Ovary (tissue), 3 donors: ENCODE measurements at regions not wholly inside any gene's neighbourhood (a gene's known extent, or its start where the extent isn't known, plus 50 kb on each side); places are given as distances from the start of the nearest gene placed in this dataset.

Experiments
- POLR2A ChIP-seq: fragments of 450-650 bp; IDR thresholded peaks from one replicate; pipeline ENCODE4 v1.6.1; 2017; ENCODE audit warnings: antibody characterized with exemption, mild to moderate bottlenecking, moderate library complexity
- TF ChIP-seq, protein P1 (sequence below), 3 donors: fragments of 450-650 bp in 2 of 3; fragments of 200-600 bp in 1 of 3; IDR thresholded peaks; one replicate each; pipeline versions ENCODE4 v1.5.1 to v1.8.0; 2016 to 2022; ENCODE audit warnings: antibody characterized with exemption in 3 of 3, mild to moderate bottlenecking in 1 of 3
- donor health status: DM: no; HTN: no; CAD: no.

DNA sequence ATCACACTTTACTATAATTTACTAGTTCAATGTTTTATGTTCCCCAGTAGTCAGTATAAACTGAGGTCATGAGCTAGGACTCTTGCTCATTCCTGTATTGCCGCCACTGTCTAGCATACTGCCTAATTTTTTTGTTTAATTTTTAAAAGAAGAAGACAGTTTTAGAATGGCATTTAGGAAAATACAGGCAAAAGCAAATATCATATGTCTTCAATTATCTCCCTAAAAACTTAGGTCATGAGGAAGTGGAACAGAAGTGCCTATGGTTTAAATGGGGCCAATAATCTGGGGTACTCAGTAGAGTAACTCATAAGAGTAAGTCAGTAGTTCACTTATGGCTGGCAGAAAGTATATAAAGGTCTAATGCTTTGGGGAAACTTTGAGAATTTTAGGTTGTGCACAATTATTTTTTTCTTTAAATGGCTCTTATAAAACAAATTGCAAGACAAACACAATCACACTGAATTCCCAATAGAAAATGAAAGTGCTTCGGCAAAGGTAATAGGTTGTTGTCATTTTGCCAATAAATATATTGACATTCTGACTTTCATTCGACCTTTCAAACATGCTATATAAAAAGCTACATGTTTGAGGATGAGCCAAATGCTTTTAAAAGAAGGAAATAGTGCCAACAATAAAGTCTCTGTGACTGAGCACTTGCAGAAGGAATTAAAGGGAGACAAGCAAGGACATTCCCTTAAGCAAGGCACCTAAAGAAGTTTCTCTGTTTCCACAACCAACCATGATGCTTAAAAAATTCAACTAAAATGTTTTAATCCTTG, 390.1 kb downstream of the PDGFC start:
- TF ChIP-seq, protein P1, sequence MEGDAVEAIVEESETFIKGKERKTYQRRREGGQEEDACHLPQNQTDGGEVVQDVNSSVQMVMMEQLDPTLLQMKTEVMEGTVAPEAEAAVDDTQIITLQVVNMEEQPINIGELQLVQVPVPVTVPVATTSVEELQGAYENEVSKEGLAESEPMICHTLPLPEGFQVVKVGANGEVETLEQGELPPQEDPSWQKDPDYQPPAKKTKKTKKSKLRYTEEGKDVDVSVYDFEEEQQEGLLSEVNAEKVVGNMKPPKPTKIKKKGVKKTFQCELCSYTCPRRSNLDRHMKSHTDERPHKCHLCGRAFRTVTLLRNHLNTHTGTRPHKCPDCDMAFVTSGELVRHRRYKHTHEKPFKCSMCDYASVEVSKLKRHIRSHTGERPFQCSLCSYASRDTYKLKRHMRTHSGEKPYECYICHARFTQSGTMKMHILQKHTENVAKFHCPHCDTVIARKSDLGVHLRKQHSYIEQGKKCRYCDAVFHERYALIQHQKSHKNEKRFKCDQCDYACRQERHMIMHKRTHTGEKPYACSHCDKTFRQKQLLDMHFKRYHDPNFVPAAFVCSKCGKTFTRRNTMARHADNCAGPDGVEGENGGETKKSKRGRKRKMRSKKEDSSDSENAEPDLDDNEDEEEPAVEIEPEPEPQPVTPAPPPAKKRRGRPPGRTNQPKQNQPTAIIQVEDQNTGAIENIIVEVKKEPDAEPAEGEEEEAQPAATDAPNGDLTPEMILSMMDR (IDR thresholded peaks at IDR 0.05): no peak
- no peak for TF ChIP-seq POLR2A
